ENCODE measurements at regions not wholly inside any gene's neighbourhood (a gene's known extent, or its start where the extent isn't known, plus 50 kb on each side); places are given as distances from the start of the nearest gene placed in this dataset.

DNA sequence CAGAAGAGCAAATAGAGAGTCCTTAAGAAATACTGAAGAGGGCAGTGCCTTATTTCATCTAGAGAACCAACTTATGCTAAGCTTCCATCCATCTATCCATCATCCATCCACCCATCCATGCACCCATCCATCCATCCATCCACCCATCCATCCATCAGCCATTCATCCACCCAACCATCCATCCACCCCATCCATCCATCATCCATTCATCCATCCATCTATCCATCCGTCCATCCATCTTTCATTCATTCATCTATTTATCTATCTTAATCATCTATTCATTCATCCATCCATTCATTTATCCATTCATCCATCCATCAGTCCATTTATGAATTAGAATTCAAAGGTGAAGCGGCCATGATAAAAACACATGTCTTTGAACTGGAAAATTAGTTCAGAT, 171.5 kb upstream of the FMN2 start:
- no peak for TF ChIP-seq EP300 (IDR thresholded peaks at IDR 0.05)
- no peak for TF ChIP-seq POLR2AphosphoS5 (IDR thresholded peaks at IDR 0.05)
- no peak for TF ChIP-seq POLR2A (IDR thresholded peaks at IDR 0.05)
- TF ChIP-seq, protein P1, sequence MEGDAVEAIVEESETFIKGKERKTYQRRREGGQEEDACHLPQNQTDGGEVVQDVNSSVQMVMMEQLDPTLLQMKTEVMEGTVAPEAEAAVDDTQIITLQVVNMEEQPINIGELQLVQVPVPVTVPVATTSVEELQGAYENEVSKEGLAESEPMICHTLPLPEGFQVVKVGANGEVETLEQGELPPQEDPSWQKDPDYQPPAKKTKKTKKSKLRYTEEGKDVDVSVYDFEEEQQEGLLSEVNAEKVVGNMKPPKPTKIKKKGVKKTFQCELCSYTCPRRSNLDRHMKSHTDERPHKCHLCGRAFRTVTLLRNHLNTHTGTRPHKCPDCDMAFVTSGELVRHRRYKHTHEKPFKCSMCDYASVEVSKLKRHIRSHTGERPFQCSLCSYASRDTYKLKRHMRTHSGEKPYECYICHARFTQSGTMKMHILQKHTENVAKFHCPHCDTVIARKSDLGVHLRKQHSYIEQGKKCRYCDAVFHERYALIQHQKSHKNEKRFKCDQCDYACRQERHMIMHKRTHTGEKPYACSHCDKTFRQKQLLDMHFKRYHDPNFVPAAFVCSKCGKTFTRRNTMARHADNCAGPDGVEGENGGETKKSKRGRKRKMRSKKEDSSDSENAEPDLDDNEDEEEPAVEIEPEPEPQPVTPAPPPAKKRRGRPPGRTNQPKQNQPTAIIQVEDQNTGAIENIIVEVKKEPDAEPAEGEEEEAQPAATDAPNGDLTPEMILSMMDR (IDR thresholded peaks at IDR 0.05) = no peak
- 89 to 92% methylated on average over 2 of the region's 2 CpGs for WGBS, 2 donors
- H3K27me3 ChIP-seq = no peaks in the 10 kb centered on the region
- no peak overlapping the region for H3K4me3 ChIP-seq
- H3K4me1 ChIP-seq = no peaks in the 10 kb centered on the region
- DNase-seq (no peak), ATAC-seq (ENCODE audit: low FRiP score in 2 of 2) (no peak)
- no peaks in the 10 kb centered on the region for H3K36me3 ChIP-seq
- no peaks in the 10 kb centered on the region for H3K9me3 ChIP-seq
- H3K27ac ChIP-seq = no peak overlapping the region

DNA sequence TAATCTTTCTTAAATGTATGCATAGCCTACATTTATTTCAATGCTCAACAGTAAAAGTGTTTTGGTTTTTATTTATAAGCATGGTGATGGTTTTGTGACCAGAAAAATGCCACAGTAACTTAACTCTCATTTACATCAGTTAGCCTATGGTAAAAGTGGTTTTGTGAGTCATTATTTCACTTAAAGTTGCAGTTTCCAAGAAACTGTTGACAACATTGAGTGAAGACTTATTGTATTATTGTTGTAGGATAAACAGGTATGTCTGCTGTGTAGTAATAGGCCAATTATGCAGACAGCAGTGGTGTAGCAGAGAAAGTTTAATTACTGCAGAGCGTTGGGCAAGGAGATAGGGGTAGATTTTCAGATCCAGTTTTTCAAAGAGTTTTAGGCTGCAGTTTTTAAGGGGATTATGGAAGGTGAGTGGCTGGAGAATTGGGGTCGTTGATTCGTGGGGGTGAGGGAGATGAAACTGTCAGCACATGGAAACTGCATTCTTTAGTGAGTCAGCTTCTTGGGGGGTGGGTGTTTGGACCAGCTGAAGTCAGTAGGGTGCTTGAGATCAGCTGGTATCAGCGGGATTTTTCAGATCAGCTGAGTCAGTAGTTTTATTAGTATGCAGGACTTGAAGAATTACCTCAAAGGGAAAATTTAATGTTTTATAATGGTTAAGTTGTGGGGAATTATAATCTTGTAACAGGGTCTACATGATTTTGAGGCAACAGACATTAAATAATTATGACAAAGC, 168.7 kb upstream of the FMN2 start:
- Histone ChIP-seq H3K27ac (no peak overlapping the region), H3K4me1 (no peaks in the 10 kb centered on the region), H3K9me3 (no peaks in the 10 kb centered on the region), H3K4me3 (no peak overlapping the region), H3K27me3 (no peaks in the 10 kb centered on the region), H3K36me3 (no peaks in the 10 kb centered on the region)
- TF ChIP-seq POLR2A (IDR thresholded peaks at IDR 0.05) (no peak), POLR2AphosphoS5 (IDR thresholded peaks at IDR 0.05) (no peak)
- TF ChIP-seq, protein P1 (IDR thresholded peaks at IDR 0.05) = no peak
- DNase-seq = no peak
- ATAC-seq (ENCODE audit: low FRiP score in 2 of 2) = no peak
- 57 to 66% methylated on average over 4 of the region's 4 CpGs for WGBS, 2 donors

DNA sequence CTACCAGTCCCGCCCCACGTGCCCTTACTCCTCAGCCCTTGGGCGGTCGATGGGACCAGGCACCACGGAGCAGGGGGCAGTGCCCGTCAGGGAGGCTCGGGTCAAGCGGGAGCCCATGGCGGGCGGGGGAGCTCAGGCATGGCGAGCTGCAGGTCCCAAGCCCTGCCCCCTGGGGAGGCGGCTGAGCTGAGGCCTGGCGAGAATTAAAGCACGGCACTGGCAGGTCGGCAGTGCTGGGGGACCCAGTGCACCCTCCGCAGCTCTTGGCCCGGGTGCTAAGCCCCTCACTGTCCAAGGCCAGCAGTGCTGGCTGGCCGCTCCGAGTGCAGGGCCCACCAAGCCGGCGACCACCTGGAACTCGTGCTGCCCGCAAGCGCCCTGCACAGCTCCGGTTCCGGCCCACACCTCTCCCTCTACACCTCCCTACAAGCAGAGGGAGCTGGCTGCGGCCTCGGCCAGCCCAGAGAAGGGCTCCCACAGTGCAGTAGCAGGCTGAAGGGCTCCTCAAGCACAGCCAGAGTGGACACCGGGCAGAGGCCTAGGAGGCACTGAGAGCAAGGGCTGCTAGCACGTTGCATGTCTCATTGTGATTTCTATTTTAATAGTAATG, 166.8 kb upstream of the FMN2 start:
- no peaks in the 10 kb centered on the region for H3K36me3 ChIP-seq
- WGBS, 2 donors = 94 to 96% methylated on average over 16 to 25 of the region's 30 CpGs
- TF ChIP-seq EP300 (IDR thresholded peaks at IDR 0.05) = no peak
- TF ChIP-seq POLR2A (IDR thresholded peaks at IDR 0.05) = no peak
- TF ChIP-seq POLR2AphosphoS5 (IDR thresholded peaks at IDR 0.05) = no peak
- TF ChIP-seq, protein P1 (IDR thresholded peaks at IDR 0.05) = no peak
- ATAC-seq (ENCODE audit: low FRiP score in 2 of 2) (peak in 1 of 2 donors; percentile 30), DNase-seq (peak in 1 of 2 donors; percentile 77)
- no peaks in the 10 kb centered on the region for H3K4me1 ChIP-seq
- H3K4me3 ChIP-seq = no peak overlapping the region
- H3K27me3 ChIP-seq = no peaks in the 10 kb centered on the region
- no peak overlapping the region for H3K27ac ChIP-seq
- no peaks in the 10 kb centered on the region for H3K9me3 ChIP-seq

DNA sequence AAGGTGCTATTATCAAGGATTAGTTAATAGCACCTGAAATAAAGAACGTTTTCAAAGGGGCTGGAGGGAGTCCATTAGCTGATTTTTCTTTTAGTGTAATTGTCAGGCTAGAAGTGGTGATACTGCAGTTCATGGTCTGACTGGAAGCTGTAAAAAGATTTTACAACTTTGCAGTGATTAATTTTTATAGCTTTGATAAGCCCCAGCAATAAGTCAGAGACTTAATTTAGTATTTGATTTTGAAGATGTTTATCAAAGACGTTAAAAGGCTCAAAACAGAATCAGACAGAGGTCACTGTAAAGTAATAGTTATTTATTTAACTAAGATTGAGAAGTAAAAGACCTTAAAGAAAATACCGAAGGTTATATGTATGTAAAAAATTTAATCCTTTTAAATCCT, 165.5 kb upstream of the FMN2 start:
- no peaks in the 10 kb centered on the region for H3K27me3 ChIP-seq
- no peaks in the 10 kb centered on the region for H3K36me3 ChIP-seq
- no peak for ATAC-seq (ENCODE audit: low FRiP score in 2 of 2)
- DNase-seq = no peak
- 69 to 75% methylated on average over 3 of the region's 3 CpGs for WGBS, 2 donors
- H3K9me3 ChIP-seq = no peaks in the 10 kb centered on the region
- H3K4me3 ChIP-seq = no peak overlapping the region
- H3K4me1 ChIP-seq = no peaks in the 10 kb centered on the region
- TF ChIP-seq POLR2A (IDR thresholded peaks at IDR 0.05) = no peak
- TF ChIP-seq, protein P1 (IDR thresholded peaks at IDR 0.05) = no peak
- no peak for TF ChIP-seq EP300 (IDR thresholded peaks at IDR 0.05)
- TF ChIP-seq POLR2AphosphoS5 (IDR thresholded peaks at IDR 0.05) = no peak
- H3K27ac ChIP-seq = no peak overlapping the region

- Histone ChIP-seq H3K4me3 (no peak overlapping the region), H3K36me3 (no peaks in the 10 kb centered on the region), H3K27me3 (no peaks in the 10 kb centered on the region), H3K9me3 (no peaks in the 10 kb centered on the region), H3K27ac (no peak overlapping the region), H3K4me1 (no peaks in the 10 kb centered on the region)
- 88 to 97% methylated on average over 6 of the region's 6 CpGs for WGBS, 2 donors
- TF ChIP-seq, protein P1 (IDR thresholded peaks at IDR 0.05) = no peak
- TF ChIP-seq EP300 (IDR thresholded peaks at IDR 0.05) = no peak
- TF ChIP-seq POLR2A (IDR thresholded peaks at IDR 0.05) = no peak
- no peak for TF ChIP-seq POLR2AphosphoS5 (IDR thresholded peaks at IDR 0.05)
- DNase-seq (no peak), ATAC-seq (ENCODE audit: low FRiP score in 2 of 2) (no peak)
Measured at GRCh38 chr1:239929317-239929716, 162.4 kb upstream of the FMN2 start.
